GM19455 (cell line): ENCODE measurements at regions not wholly inside any gene's neighbourhood (a gene's known extent, or its start where the extent isn't known, plus 50 kb on each side); places are given as distances from the start of the nearest gene placed in this dataset.
A peak's percentile ranks its signal among the peaks of the same experiment; 100 is the strongest.
"Not testable (repeated sequence)": the region's sequence is repeated elsewhere in the genome, so short reads cannot be mapped to it uniquely, and the experiment has no call there.

ENCODE experiments used
- ATAC-seq: cut with Tn5 transposase; IDR thresholded peaks from one replicate; pipeline ENCODE4 v1.9.1; 2021; ENCODE audit not compliant: unreplicated experiment

DNA sequence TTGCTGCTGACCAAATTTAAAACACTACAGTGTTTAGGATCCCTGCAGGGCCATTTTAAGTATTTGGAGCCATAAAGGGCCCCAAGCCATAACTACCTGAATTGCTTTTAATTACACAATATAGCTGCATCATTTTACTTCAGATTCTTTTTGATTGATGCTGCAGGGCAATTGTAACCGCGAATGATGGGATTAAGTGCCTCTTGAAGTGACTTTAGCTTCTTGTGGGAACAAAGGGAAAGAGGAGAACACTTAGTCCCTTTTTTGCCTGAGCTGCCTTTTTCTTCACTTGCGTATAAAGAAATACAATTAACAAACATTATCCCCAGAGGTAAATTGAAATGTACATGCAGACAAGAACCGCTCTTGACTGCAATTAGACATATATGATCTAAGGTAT is 228.5 kb downstream of the ZIC5 start:
- no peak for ATAC-seq

DNA sequence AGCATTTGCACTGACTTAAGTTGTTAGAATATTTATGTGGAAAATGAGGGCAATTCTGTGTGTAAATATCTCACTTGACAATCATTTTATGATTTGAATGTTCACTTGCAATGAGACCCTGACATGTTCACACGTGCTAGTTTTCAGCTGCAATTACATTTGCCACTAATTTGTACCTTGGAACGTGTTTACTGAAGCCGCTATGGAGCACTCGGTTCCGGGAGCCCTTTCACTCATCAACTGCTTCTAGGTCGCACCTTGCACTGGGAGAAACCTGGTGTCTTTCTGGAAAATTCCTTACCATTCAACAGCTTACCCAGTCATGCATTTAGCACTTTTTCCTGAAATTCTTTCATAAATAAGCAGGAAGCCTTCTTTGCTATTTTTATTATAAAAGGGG is 229.6 kb downstream of the ZIC5 start:
- ATAC-seq: no peak

GRCh38 chr13:99740251-99740979 is 231.2 kb downstream of the ZIC5 start:
- ATAC-seq: no peak

DNA sequence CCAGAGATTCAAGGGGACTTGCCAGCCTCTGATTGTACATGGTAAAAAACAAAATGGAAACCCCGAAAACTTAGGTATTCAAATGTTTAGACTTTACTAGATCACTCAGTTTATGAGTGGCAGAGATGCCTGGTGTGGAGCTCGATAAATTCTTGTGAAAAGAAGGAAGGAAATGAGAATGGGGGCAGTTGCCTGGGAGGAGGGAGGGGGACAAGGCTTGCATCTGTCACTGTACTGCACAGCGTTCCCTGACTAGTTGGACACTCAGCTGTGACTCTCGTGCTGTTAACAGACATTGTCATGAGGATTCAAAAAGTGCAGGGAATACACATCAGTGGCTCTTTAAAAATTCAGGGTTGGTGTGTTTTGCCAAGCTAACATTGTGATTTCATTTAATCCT is 232.9 kb downstream of the ZIC5 start:
- no peak for ATAC-seq

GRCh38 chr13:99737481-99738245 is 233.9 kb downstream of the ZIC5 start:
- ATAC-seq: no peak

- ATAC-seq: no peak
Measured at GRCh38 chr13:99736541-99736940, 235.0 kb downstream of the ZIC5 start.

DNA sequence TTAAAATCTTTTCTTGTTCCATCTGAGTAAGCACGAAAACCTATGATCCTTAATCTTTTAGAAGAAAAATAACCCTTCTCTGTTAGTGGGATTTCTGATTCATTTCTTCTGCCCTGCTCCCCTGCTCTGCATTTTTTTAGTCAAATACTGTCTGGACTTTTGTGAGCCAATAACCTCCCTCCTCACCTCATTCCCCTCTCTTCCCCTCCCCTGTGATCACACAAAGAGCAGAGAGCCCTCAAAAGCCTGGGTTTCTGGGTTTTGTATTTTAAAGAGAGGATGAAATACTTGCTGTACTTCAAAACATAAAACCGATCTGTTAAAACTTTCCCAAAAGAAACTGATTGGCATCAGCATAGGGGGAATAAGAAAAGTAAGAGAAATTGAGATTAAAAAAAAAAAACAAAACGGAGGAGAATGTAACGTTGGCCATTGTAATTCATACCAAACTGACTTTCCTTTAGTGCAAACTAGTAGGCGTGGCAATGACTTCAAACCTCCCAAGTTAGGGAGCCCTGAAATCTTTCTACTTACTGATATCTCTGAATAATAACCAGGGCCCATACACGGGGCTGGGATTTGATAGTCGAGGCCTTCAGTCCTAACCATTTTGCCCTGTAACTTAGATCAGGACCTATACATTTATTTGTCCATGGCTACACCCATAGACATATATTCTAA is 232.9 kb downstream of the TM9SF2 start:
- no peak for ATAC-seq

DNA sequence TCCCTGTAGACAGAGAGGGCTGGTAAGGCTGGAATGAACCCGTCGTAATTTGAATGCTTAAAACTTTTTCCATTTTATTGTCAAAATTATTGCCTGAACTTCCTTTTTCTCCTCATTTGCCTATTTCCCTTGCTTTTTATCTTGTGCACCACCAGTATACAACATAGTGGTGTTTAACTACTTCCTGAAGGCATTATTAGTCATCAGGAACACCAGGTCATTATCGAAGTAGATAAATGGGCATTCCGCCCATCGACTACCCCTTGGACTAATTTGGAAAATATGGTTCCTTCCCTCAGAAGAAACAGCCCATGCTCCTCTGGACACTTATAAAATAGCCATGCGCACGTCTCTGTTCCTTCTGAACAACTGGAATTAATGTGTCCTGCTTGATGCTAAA is 232.1 kb downstream of the TM9SF2 start:
- ATAC-seq: no peak

DNA sequence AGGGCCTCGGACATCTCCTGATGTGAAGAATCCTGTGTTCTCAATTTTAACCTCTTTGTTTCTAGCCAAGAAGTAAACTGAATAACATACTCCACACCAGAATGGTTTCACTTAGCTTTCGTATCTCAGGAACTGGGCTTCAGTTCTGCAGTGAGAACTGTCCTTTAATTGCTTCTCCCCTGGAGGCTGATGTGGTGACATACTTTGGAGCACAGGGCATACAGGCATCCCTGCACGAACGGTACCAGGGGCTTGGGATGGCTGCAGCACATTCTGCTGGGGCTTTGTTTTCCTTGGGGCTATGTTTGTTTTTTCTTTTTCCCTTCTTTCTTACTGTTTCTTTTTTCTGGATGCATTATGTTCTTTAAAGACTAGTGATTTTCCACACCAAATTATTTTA is 230.5 kb downstream of the TM9SF2 start:
- no peak for ATAC-seq

DNA sequence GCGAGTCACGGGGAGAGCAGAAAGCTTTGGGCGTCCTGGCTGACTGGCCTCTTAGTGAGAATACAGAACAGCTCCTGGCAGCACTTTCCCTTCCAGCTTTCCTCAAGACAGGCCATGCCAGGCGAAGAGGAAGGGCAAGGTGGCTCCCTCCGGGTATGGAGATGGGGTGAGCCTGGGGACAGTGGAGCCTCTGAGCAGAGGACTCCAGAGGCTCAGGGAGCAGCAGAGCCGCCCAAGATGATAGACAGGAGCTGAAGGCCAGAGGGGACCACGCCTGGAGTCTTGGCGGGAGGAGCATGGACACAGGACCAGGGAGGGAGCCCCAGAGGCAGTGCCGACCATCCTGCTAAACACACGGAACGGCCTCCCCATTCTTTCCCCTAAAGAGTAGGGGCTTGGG is 229.1 kb downstream of the TM9SF2 start:
- no peak for ATAC-seq

- ATAC-seq: no peak
Measured at GRCh38 chr13:99729745-99730144, 228.5 kb downstream of the TM9SF2 start.

- ATAC-seq: not testable (repeated sequence)
Measured at GRCh38 chr13:99727651-99728050, 226.4 kb downstream of the TM9SF2 start.

- no peak for ATAC-seq
Measured at GRCh38 chr13:99726282-99726894, 225.1 kb downstream of the TM9SF2 start.

DNA sequence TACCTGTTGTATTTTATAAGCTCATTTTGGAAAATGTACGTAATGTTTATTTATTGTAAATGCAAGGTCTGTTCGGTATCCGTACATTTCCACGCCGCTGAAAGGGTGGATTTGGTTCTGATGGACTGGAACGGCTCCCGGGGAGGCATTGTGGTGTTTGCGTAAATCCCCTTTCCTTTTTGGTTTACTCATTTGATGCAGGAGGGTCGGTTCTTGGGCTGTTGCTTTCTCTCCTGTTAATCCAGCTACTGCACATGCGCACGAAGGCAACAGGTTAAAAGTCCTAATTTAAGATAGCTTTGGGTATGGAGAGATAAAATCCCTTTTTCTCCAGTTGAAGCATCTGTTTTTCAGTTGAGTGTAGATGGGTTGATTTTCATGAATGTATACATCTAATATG is 224.4 kb downstream of the TM9SF2 start:
- no peak for ATAC-seq

GRCh38 chr13:99724633-99725517 is 223.6 kb downstream of the TM9SF2 start:
- ATAC-seq: peak; percentile 81

GRCh38 chr13:99723878-99724277 is 222.6 kb downstream of the TM9SF2 start:
- no peak for ATAC-seq

DNA sequence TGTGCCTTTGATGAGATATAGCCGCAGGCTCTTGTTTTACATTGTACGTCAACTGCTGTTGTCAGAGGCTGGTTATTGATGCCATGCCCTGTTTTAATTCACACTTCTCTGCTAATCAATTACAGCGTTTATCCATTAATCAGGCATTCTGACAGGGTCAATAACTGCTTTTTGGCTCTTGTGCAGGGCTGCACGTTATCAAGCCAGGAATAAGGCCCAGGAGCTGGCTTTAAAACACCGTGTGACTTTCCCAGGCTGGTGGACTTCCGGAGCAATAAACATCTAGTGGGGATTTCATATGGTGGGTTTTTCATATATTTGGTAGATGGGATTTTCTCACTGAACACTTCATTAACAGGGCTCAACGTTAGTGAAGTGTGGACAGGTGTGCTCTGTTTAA is 221.7 kb downstream of the TM9SF2 start:
- no peak for ATAC-seq

DNA sequence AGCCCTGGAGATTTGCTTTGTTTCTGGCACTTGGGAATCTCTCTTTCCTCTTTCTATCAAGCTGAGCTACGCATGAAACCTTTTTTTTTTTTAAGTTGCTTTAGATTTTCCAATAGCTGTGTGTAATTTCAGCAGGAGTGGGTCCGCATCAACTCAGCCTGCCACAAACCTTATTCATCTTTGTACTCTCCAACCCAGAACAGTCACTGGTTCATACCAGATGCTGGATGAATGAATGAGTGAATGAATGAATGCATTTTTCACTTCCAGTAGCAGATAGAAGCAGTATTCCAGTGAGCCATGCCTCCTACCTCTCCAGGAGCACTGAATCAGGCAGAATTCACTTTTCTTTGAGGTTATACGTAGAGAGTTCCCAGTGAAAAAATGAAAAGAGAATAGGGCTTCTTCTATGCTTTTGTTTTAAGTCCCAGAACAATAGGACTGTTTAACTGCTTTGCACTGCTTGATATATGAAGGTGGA is 221.1 kb downstream of the TM9SF2 start:
- no peak for ATAC-seq

GRCh38 chr13:99721606-99722337 is 220.5 kb downstream of the TM9SF2 start:
- ATAC-seq: no peak
